Activated CD4-positive, alpha-beta T cell treated with anti-CD3 and anti-CD28 coated beads, Interleukin-2, amount 10 ng/mL, durations not matched to agents 7 days and 5 days (primary cell): ENCODE measurements at regions not wholly inside any gene's neighbourhood (a gene's known extent, or its start where the extent isn't known, plus 50 kb on each side); places are given as distances from the start of the nearest gene placed in this dataset.
"Not testable (repeated sequence)": the region's sequence is repeated elsewhere in the genome, so short reads cannot be mapped to it uniquely, and the experiment has no call there.

ENCODE experiments used
- CTCF ChIA-PET: fragments of 350-600 bp; sonication (Branson Sonifier 250); formaldehyde crosslinking; loops from one replicate; lab custom pipeline; 2021; ENCODE audit warnings: antibody characterized with exemption; lab: Charles Lee
- POLR2A ChIA-PET: fragments of 350-600 bp; sonication (Branson Sonifier 250); formaldehyde crosslinking; loops from one replicate; lab custom pipeline; 2021; ENCODE audit warnings: antibody characterized with exemption; lab: Charles Lee
- DNase-seq: peaks from one replicate; pipeline ENCODE4 v3.0.0-alpha.2; 2020
- H3K27ac Mint-ChIP-seq: one replicate; pipeline ENCODE4 v1.8.0; 2021; ENCODE audit warnings: mild to moderate bottlenecking, moderate library complexity, mixed read lengths
- H3K27me3 Mint-ChIP-seq: one replicate; pipeline ENCODE4 v1.8.0; 2021; ENCODE audit warnings: mixed read lengths
- H3K36me3 Mint-ChIP-seq: one replicate; pipeline ENCODE4 v1.8.0; 2021; ENCODE audit warnings: low read depth, mixed read lengths
- H3K4me1 Mint-ChIP-seq: one replicate; pipeline ENCODE4 v1.8.0; 2021; ENCODE audit warnings: mixed read lengths
- H3K4me3 Mint-ChIP-seq: one replicate; pipeline ENCODE4 v1.8.0; 2021; ENCODE audit warnings: mild to moderate bottlenecking, moderate library complexity, mixed read lengths
- H3K9me3 Mint-ChIP-seq: one replicate; pipeline ENCODE4 v1.8.0; 2021; ENCODE audit warnings: mixed read lengths

DNA sequence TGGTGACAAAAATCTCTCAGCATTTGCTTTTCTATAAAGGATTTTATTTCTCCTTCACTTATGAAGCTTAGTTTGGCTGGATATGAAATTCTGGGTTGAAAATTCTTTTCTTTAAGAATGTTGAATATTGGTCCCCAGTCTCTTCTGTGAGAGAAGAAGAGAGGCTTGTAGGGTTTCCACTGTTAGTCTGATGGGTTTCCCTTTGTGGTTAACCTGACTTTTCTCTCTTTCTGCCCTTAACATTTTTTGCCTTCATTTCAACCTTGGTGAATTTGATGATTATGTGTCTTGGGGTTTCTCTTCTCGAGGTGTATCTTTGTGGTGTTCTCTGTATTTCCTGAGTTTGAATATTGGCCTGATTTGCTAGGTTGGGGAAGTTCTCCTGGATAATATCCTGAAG lies 116.9 kb upstream of the ZEB2 start:
- DNase-seq, CTCF ChIA-PET, POLR2A ChIA-PET, H3K36me3 Mint-ChIP-seq, H3K27ac Mint-ChIP-seq, H3K4me3 Mint-ChIP-seq, H3K4me1 Mint-ChIP-seq, H3K9me3 Mint-ChIP-seq: not testable (repeated sequence)
- peaks cover 17% of the 10 kb centered on the region for H3K27me3 Mint-ChIP-seq

GRCh38 chr2:144632809-144633208 lies 112.9 kb upstream of the ZEB2 start:
- H3K9me3 Mint-ChIP-seq: peaks cover 4% of the 10 kb centered on the region
- no peak for DNase-seq
- no peak overlapping the region for H3K27ac Mint-ChIP-seq
- ChIA-PET POLR2A (no interaction called here), CTCF (interaction anchor here (0.6 kb wide), 1 partner anchor 9 kb away, joined by 3 read pairs; no protein-coding TSS in a partner anchor)
- H3K36me3 Mint-ChIP-seq: no peaks in the 10 kb centered on the region
- no peaks in the 10 kb centered on the region for H3K4me1 Mint-ChIP-seq
- peaks cover 17% of the 10 kb centered on the region for H3K27me3 Mint-ChIP-seq
- H3K4me3 Mint-ChIP-seq: no peak overlapping the region

DNA sequence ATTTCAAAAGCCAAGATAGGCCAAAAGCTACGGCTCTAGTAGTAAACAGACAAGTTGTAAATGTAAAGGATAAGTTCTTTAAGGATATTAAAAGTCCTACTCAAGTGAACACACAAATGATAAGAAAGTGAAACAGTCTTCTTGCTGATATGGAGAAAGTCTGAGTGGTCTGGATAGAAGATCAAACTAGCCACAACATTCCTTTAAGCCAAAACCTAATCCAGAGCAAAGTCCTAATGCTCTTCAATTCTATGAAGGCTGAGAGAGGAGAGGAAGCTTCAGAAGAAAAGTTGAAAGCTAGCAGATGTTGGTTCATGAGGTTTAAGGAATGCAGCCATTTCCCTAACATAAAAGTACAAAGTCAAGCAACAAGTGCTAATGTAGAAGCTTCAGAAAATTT lies 111.7 kb upstream of the ZEB2 start:
- H3K36me3 Mint-ChIP-seq: no peaks in the 10 kb centered on the region
- DNase-seq: no peak
- H3K4me1 Mint-ChIP-seq: no peaks in the 10 kb centered on the region
- CTCF ChIA-PET: interaction anchor here (1.2 kb wide), 1 partner anchor 11 kb away, joined by 4 read pairs; no protein-coding TSS in a partner anchor
- H3K9me3 Mint-ChIP-seq: peaks cover 3% of the 10 kb centered on the region
- POLR2A ChIA-PET: no interaction called here
- H3K27me3 Mint-ChIP-seq: peaks cover 14% of the 10 kb centered on the region
- no peak overlapping the region for H3K4me3 Mint-ChIP-seq
- no peak overlapping the region for H3K27ac Mint-ChIP-seq

DNA sequence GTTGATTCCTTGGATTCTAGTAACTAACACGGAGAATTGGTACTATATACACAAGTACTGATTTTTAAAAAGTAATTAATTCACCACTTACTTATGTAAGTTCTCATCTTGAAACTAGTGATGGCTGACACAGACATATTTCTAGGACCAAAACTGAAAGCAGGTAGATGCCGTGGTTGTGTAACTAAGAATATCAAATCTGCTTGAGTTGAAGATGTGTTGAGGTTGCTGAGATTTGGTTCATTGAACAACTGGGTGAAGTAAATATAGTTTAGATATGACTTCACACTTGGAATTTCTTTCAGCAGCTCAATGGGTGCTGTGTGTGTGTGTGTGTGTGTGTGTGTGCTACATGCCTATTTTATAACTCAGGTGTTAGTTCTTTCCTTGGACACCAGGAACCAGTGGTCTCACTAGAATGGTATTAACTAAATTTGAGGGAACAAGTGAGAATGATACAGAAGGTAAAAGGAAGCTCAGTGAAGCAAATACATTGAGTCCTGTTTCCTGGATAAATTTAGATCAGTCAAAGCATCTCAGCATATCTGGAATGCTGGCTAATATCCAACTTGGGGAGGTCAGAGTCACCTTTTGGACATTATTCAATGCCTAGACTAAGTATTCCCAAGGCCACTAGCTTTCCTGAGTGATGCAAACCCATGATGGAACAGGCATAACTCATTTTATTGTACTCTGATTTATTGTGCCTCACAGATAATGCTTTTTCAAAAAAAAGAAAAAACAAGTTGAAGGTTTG lies 110.7 kb upstream of the ZEB2 start:
- Mint-ChIP-seq H3K9me3 (no peaks in the 10 kb centered on the region), H3K4me3 (no peak overlapping the region), H3K27ac (no peak overlapping the region), H3K36me3 (no peaks in the 10 kb centered on the region), H3K27me3 (peaks cover 13% of the 10 kb centered on the region), H3K4me1 (no peaks in the 10 kb centered on the region)
- no peak for DNase-seq
- ChIA-PET POLR2A (no interaction called here), CTCF (interaction anchor here (1.2 kb wide), 1 partner anchor 10 kb away, joined by 4 read pairs; no protein-coding TSS in a partner anchor)

DNA sequence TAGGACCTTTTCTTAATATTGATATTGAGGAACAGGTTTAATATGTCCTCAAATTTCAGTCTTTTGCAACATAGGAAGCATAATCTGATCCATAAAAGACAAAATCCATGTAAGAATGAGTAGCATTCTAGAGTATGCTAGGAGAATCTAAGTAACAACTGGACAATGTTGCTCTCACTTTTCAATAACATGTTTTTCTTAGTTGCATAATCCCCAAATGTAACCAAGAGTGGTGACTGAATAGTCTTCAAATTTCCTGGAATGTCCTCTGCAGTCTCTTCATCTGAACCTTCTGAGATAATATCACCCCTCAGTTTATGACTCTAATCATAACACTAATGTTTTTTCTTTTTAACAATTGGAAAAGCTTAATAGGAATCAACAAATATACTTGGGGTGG lies 110.0 kb upstream of the ZEB2 start:
- H3K27me3 Mint-ChIP-seq: peaks cover 13% of the 10 kb centered on the region
- H3K4me3 Mint-ChIP-seq: no peak overlapping the region
- H3K9me3 Mint-ChIP-seq: no peaks in the 10 kb centered on the region
- H3K27ac Mint-ChIP-seq: no peak overlapping the region
- DNase-seq: no peak
- ChIA-PET POLR2A (no interaction called here), CTCF (no interaction called here)
- no peaks in the 10 kb centered on the region for H3K36me3 Mint-ChIP-seq
- H3K4me1 Mint-ChIP-seq: no peaks in the 10 kb centered on the region

DNA sequence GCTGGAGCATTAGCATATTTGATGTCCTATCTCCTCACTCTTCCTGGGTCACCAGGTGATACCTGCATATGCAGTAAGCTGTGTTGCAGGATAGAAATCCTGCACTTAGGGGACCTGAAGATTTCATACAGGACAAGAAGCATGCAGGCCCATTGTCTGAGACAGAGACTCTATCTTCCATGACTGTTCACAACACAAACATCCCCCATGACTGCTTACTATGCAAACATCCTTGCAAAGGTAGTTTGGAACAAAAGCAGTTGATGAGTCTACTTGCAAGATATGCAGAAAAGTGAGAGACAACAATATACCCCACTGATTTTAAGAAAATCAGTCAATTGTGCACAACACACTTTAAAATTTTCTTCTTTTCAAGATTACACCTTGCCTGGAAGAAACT lies 108.6 kb upstream of the ZEB2 start:
- DNase-seq: no peak
- ChIA-PET POLR2A (no interaction called here), CTCF (no interaction called here)
- peaks cover 8% of the 10 kb centered on the region for H3K27me3 Mint-ChIP-seq
- H3K4me1 Mint-ChIP-seq: no peaks in the 10 kb centered on the region
- H3K36me3 Mint-ChIP-seq: no peaks in the 10 kb centered on the region
- H3K4me3 Mint-ChIP-seq: no peak overlapping the region
- H3K9me3 Mint-ChIP-seq: no peaks in the 10 kb centered on the region
- H3K27ac Mint-ChIP-seq: no peak overlapping the region

GRCh38 chr2:144625626-144626025 lies 105.7 kb upstream of the ZEB2 start:
- Mint-ChIP-seq H3K9me3 (peaks cover 3% of the 10 kb centered on the region), H3K4me3 (no peak overlapping the region), H3K36me3 (no peaks in the 10 kb centered on the region), H3K27me3 (peaks cover 8% of the 10 kb centered on the region), H3K27ac (no peak overlapping the region), H3K4me1 (no peaks in the 10 kb centered on the region)
- no peak for DNase-seq
- POLR2A ChIA-PET: no interaction called here
- CTCF ChIA-PET: no interaction called here

DNA sequence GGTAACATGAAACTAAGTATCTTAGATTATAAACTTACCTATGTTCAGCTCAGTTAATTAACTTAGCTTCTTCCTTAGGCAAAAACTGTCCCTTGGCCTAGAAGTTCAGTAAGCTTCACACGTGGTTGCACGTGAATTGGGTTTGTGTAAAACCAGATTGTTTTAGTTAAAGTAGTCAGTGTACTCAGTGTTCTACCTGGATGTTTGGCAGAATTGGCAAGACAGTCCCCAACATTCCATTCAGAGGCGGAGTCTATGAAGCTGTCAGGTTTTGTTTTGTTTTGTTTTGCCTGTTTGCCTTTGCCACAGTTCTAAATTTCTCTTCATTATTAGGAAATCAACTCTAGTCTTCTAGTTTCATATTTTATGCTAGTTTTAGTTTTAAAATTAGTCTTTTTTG lies 105.3 kb upstream of the ZEB2 start:
- ChIA-PET POLR2A (no interaction called here), CTCF (no interaction called here)
- no peak for DNase-seq
- no peaks in the 10 kb centered on the region for H3K36me3 Mint-ChIP-seq
- peaks cover 8% of the 10 kb centered on the region for H3K27me3 Mint-ChIP-seq
- H3K4me3 Mint-ChIP-seq: no peak overlapping the region
- H3K9me3 Mint-ChIP-seq: peaks cover 3% of the 10 kb centered on the region
- no peaks in the 10 kb centered on the region for H3K4me1 Mint-ChIP-seq
- no peak overlapping the region for H3K27ac Mint-ChIP-seq

GRCh38 chr2:144624451-144624850 lies 104.5 kb upstream of the ZEB2 start:
- H3K27me3 Mint-ChIP-seq: peaks cover 8% of the 10 kb centered on the region
- ChIA-PET POLR2A (no interaction called here), CTCF (no interaction called here)
- DNase-seq: no peak
- H3K9me3 Mint-ChIP-seq: peaks cover 3% of the 10 kb centered on the region
- H3K4me3 Mint-ChIP-seq: no peak overlapping the region
- no peaks in the 10 kb centered on the region for H3K4me1 Mint-ChIP-seq
- no peak overlapping the region for H3K27ac Mint-ChIP-seq
- H3K36me3 Mint-ChIP-seq: no peaks in the 10 kb centered on the region

DNA sequence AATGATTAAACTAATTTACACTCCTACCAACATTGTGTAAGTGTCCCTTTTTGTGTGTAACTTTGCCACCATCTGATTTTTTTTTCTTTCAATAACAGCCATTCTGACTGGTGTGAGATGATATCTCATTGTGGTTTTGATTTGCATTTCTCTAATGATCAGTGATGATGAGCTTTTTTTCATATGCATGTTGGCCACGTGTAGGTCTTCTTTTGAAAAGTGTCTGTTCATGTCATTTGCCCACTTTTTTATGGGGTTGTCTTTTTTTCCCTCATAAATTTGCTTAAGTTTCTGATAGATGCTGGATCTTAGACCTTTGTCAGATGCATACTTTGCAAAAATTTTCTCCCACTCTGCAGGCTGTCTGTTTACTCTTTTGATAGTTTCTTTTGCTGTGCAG lies 102.5 kb upstream of the ZEB2 start:
- POLR2A ChIA-PET, H3K36me3 Mint-ChIP-seq, H3K27ac Mint-ChIP-seq, H3K4me1 Mint-ChIP-seq, DNase-seq, CTCF ChIA-PET, H3K4me3 Mint-ChIP-seq, H3K27me3 Mint-ChIP-seq, H3K9me3 Mint-ChIP-seq: not testable (repeated sequence)

DNA sequence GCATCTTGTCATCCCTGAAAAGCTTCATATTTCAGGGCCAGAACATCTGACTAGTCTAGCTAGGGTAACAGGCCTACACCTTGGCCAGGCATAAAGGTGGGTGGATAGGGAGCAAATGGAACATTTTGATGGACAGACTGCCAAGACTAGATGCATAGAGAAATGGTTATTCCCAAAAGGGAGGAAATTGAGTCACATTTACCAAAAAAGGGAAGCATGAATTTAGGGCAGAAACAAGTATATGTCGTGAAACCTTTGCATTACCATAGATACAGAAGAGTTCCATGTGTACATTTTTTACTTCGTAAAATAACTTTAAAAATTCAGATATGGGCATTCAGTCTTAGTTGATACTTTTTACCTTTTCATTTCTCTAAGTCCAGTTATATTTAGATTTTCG lies 101.3 kb upstream of the ZEB2 start:
- ChIA-PET CTCF (no interaction called here), POLR2A (no interaction called here)
- Mint-ChIP-seq H3K4me1 (no peaks in the 10 kb centered on the region), H3K27me3 (peaks cover 6% of the 10 kb centered on the region), H3K4me3 (no peak overlapping the region), H3K9me3 (peaks cover 3% of the 10 kb centered on the region), H3K27ac (no peak overlapping the region), H3K36me3 (no peaks in the 10 kb centered on the region)
- no peak for DNase-seq

DNA sequence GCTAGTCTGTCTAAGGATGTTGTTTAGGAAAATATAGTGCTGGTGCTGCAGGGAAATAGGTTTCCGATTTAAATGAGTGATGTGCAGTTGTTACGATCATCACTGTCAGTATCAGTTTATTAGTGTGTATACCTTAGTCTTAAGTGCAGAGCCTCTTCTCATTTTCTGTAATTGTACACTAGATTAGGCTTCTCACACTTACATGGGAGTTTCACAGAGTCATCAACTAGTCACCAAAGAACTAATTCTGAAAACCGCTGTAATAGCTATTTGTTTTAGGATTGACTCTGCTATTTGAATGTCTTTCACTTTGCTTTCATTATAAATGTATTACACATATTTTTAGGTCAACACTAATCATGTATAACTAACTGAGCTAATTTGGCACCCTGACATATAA lies 99.8 kb upstream of the ZEB2 start:
- peaks cover 3% of the 10 kb centered on the region for H3K9me3 Mint-ChIP-seq
- H3K27ac Mint-ChIP-seq: no peak overlapping the region
- POLR2A ChIA-PET: no interaction called here
- H3K27me3 Mint-ChIP-seq: peaks cover 6% of the 10 kb centered on the region
- H3K4me1 Mint-ChIP-seq: no peaks in the 10 kb centered on the region
- no peak overlapping the region for H3K4me3 Mint-ChIP-seq
- no peak for DNase-seq
- H3K36me3 Mint-ChIP-seq: no peaks in the 10 kb centered on the region
- CTCF ChIA-PET: interaction anchor here (1.1 kb wide), 1 partner anchor 12 kb away, joined by 4 read pairs; no protein-coding TSS in a partner anchor

DNA sequence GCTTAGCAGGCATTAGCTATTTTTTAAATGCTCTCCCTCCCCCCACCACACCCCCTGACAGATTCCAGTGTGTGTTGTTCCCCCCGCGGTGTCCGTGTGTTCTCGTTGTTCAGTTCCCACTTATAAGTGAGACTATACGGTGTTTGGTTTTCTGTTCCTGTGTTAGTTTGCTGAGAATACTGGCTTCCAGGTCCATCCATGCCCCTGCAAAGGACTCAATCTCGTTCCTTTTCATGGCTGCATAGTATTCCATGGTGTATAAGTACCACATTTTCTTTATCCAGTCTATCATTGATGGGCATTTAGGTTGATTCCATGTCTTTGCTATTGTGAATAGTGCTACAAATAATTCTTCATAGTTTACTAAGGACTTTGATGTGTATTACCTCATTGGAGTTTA lies 97.3 kb upstream of the ZEB2 start:
- H3K27ac Mint-ChIP-seq, POLR2A ChIA-PET: not testable (repeated sequence)

More for the DNA sequence above, 97.3 kb upstream of the ZEB2 start:
- H3K36me3 Mint-ChIP-seq, H3K4me3 Mint-ChIP-seq, H3K4me1 Mint-ChIP-seq, CTCF ChIA-PET, H3K27me3 Mint-ChIP-seq, H3K9me3 Mint-ChIP-seq, DNase-seq: not testable (repeated sequence)
